NCI-H128 (cell line): ENCODE measurements at regions not wholly inside any gene's neighbourhood (a gene's known extent, or its start where the extent isn't known, plus 50 kb on each side); places are given as distances from the start of the nearest gene placed in this dataset.

Source experiments
- DNase-seq: peaks from one replicate; lab custom pipeline; 2025; ENCODE audit not compliant: unreplicated experiment; lab: John Stamatoyannopoulos, UW

DNA sequence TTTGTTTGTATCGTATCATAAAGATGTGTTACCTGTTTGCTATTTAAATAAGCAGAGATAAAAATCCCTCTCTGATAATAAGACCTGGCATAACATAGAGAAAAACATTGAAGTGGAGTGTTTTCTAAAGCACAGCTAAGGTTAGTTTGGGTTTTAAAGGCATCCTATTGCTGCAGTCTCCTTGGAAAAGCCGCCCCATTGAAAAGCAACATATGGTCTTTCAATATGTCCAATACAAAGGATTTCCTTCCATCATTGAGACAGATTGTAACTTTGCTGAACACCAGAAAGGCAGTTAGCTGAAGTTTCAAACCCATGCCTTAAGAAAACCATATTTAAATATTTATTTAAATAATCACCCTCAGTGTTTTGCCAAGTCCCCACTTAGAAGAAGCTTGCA, 898.5 kb upstream of the KCND2 start:
- no peak for DNase-seq

DNA sequence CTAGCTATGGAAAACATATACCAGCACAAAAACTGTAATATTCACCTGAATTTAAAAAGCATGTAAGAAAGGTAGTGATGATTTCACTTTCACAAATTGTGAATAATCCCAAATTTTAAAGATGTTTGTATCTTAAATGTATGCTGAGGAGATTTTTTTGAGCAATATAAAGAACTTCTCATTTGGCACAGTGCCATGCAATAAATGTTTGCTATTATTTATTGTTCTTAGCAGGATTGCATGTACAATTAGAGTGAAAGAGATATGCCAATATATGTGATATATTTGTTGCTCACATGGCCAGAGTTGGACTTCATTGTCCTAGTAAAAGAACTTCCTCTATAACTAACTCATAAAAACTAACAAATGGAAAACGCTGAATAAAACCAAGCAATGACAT, 895.1 kb upstream of the KCND2 start:
- DNase-seq: no peak

DNA sequence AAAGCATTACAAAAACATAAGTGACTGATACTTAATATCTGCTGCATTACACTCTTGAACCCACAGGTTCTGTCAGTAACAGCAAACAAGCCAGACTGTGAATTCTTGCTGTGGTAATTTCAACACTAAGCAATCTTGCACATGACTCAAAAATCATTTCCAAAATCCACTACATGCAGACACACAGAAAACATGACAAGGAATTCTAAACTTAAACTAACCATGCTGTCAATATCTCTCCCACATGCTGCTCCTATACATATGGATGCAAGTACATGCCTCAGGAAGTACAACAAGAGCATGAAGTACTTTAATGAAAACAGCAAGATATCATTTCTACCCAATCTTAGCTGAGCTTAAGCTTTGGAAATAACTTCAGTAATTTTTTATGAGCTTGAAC, 890.2 kb upstream of the KCND2 start:
- DNase-seq: no peak

- no peak for DNase-seq
Measured at GRCh38 chr7:119395024-119395423, 878.0 kb upstream of the KCND2 start.

- DNase-seq: no peak
Measured at GRCh38 chr7:119397156-119397555, 875.8 kb upstream of the KCND2 start.

GRCh38 chr7:119408596-119408995, 864.4 kb upstream of the KCND2 start:
- DNase-seq: no peak

- no peak for DNase-seq
Measured at GRCh38 chr7:119413314-119413805, 859.6 kb upstream of the KCND2 start.

DNA sequence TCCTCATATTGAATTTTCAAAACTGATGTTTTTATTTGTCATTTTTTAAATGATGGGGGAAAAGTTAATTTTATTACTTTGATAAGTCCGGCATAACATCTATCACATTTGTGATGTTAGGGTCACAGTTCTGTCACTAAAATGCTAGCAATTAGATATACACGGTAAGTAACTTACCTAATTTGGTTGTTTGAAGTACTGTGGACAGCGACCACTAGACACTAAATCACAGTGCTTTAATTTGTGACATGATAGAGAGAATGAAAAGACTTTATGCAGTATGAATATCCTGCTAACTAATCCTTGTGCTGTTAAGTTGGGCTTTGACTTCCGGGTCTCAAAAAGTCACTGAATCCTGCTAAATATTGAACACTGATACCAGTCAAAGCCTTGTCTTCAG, 857.3 kb upstream of the KCND2 start:
- no peak for DNase-seq

- no peak for DNase-seq
Measured at GRCh38 chr7:119421657-119422056, 851.3 kb upstream of the KCND2 start.

DNA sequence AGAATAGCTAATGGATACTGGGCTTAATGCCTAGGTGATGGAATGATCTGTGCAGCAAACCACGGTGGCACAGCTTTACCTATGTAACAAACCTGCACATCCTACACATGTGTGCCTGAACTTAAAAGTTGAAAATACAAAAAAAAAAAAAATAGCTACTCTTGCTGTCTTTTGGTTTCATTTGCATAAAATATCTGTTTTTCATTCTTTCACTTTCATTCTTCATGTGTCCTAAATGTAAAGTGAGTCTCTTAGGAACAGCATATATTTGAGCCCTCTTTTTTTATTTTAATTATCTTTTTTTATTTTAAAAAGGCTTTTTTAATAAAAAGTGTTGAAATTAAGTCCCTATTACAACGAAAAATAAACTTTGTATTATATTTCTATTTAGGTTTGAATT, 836.1 kb upstream of the KCND2 start:
- no peak for DNase-seq

DNA sequence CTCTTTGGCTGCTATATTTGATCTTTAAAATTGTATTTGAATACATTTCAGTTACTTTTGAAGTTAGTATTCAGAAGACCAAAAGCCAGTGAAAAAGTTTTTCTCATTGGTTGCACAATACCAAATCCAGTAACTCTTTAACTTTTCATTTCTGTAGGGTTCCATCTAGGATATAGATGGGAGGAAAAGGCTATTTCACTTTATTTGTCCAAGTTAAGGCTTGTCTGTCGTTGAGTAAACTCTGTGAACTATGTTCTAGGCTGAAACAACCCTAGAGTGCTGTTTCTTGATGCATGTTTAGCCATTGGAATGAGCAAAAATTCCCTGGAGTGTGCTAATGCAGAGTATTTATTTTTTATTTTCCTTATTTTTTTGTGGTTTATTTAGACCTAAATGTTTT, 834.7 kb upstream of the KCND2 start:
- DNase-seq: no peak

GRCh38 chr7:119439192-119439591, 833.8 kb upstream of the KCND2 start:
- no peak for DNase-seq

GRCh38 chr7:119452401-119452800, 820.6 kb upstream of the KCND2 start:
- DNase-seq: no peak

DNA sequence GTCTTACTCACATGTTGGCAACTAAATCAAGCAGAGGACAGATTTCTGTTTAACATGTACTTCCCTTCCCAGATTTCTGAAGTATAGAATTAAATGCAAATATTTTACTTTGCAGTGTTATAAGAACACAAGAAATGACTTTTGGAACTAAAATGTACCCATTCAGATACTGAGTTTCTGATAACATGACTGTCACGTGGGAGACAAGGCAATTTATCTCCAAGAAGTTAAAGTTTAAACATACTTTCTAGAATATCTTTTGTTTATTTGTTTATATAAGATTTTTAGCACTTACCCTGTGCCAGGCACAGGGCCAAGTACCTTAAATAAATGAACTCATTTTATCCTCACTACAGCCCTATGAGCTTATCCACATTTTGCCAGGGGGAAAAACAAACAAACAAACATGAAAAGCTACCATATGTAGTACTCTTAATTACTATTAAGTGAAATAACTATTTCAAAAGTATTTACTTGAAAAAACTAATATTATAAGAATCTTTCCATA, 807.1 kb upstream of the KCND2 start:
- no peak for DNase-seq

GRCh38 chr7:119472408-119473038, 800.5 kb upstream of the KCND2 start:
- DNase-seq: no peak

- DNase-seq: no peak
Measured at GRCh38 chr7:119482209-119482608, 790.8 kb upstream of the KCND2 start.

- DNase-seq: no peak
Measured at GRCh38 chr7:119482671-119483070, 790.3 kb upstream of the KCND2 start.

DNA sequence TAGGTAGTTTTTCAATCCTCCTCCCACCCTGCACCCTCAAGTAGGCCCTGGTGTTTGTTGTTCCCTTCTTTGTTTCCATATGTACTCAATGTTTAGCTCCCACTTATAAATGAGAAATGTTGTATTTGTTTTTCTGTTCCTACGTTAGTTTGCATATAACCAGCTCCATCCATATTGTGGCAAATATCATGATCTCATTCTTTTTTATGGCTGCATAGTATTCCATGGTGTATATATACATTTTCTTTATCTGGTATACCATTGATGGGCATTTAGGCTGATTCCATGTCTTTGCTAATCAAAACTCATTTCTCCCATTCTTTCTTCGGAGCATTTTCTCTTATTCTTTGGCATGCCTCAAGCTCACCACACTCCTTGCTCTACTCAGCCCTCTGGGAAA, 789.6 kb upstream of the KCND2 start:
- DNase-seq: no peak

DNA sequence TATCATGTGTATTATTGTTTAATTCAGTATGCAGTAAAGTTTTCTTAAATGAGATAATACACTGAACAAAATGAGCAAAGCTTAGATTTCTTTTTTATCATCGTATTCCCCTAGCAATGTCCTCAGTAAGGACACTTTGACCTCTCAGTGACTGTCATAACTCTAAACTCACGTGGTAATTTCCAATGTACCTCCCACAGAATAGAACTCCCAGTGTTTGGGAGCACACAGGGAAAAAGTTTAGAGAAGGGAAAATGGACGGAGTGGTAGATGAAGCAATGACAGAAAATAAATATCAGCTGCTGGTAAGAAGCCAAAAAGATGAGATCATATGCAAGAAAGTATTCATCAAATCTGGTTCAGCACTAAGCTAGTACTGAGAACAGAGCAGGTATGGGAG, 758.6 kb upstream of the KCND2 start:
- DNase-seq: no peak

DNA sequence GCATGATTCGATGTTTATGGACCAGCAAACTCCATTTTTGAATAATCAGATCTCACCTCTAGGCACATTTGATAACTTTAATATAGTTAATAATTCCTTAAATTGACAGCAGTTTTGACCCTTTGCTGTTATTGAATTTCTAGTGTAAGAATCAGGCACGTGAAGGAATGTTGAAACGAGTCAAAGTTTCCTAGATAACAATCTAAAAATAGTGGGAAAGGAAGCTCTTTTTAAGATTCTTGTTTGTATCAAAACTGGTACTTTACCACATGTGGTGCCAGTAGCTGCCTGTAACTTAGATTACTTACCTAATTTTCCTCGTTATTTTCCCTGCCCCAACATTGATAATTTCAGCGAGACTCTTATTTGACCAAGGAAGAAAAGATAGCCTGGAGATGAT, 757.8 kb upstream of the KCND2 start:
- no peak for DNase-seq

DNA sequence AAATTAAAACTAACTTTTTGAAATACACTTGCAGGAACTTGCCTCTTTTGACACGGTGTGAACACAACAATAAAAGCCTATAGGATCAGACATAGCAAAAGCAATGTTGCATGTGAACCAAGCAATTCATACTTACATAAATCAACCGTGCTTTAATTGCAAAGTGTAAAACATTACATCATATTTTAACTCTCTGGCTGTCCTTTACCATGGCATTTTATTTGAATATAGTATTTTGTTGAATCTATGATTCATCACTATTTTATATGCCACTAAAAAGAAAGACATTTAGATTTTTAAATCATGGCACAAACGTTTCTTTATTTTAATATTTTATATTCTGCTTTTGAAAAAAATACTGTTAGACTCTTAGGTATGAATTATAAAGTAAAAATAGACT, 757.0 kb upstream of the KCND2 start:
- no peak for DNase-seq

DNA sequence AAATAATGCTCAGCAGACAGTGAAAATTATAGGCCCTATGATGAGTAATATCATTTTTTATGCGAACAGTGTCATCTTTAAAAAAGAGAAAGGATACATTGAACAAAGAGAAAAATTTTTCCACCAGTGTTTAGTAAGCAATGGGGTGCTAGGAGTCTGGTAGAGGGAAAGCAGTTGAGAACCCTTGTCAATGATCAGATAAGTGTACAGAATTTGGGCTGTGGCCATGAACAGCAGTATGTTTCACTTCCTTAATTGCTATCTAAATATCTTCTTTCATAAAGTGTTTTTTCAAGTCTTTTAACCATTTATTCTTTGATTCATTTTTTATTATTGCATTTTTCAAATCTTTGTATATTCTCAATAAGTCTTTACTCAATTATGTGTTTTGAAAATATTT, 750.7 kb upstream of the KCND2 start:
- no peak for DNase-seq

DNA sequence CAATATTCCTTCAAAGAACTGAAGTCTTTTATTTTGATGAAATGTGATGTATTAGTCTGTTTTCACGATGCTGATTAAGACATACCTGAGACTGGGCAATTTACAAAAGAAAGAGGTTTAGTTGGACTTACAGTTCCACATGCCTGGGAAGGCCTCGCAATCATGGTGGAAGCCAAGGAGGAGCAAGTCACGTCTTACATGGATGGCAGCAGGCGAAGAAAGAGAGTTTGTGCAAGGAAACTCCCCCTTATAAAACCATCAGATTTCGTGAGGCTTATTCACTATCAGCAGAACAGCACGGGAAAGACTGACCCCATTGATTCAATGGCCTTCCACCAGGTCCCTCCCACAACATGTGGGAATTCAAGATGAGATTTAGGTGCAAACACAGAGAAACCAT, 750.3 kb upstream of the KCND2 start:
- no peak for DNase-seq
